Astrocyte of the cerebellum (primary cell): ENCODE measurements at regions not wholly inside any gene's neighbourhood (a gene's known extent, or its start where the extent isn't known, plus 50 kb on each side); places are given as distances from the start of the nearest gene placed in this dataset.

Experiments used
- DNase-seq: peaks from one replicate; pipeline ENCODE4 v3.0.0-alpha.2; 2011; ENCODE audit warnings: low read depth
- H3K4me3 ChIP-seq: 2 replicates; pipeline ENCODE4 v1.5.1; 2011; ENCODE audit warnings: mild to moderate bottlenecking, low read depth, low read length, moderate library complexity
- CTCF ChIP-seq: IDR thresholded peaks from 2 replicates; pipeline ENCODE4 v1.5.1; 2012; ENCODE audit warnings: low read length, low read depth, moderate library complexity, mild to moderate bottlenecking; ENCODE audit errors: missing control alignments
- in situ Hi-C: cut with HindIII; loops from 2 replicates; pipeline ENCODE4 v1.10.0; 2017; ENCODE audit warnings: low sequenced_read_pairs

- H3K4me3 ChIP-seq = no peak overlapping the region
- no peak for TF ChIP-seq CTCF
- in situ Hi-C loops = no loop called here
- no peak for DNase-seq
Observed at GRCh38 chr7:130933919-130934318, 199.9 kb upstream of the KLF14 start.

- no peak for TF ChIP-seq CTCF
- no peak for DNase-seq
- in situ Hi-C loops = no loop called here
Observed at GRCh38 chr7:130935564-130936157, 201.7 kb upstream of the KLF14 start.

GRCh38 chr7:130936202-130936931 lies 202.4 kb upstream of the KLF14 start:
- H3K4me3 ChIP-seq = no peak overlapping the region
- DNase-seq = no peak
- TF ChIP-seq CTCF = no peak
- in situ Hi-C loops = no loop called here

More at GRCh38 chr7:130935564-130936157, 201.7 kb upstream of the KLF14 start:
- no peak overlapping the region for H3K4me3 ChIP-seq

- in situ Hi-C loops = no loop called here
- no peak for DNase-seq
Observed at GRCh38 chr7:130937016-130937415, 203.0 kb upstream of the KLF14 start.

GRCh38 chr7:130937830-130938229 lies 203.8 kb upstream of the KLF14 start:
- in situ Hi-C loops = no loop called here
- no peak for DNase-seq
- H3K4me3 ChIP-seq = no peak overlapping the region
- TF ChIP-seq CTCF = no peak

More at GRCh38 chr7:130937016-130937415, 203.0 kb upstream of the KLF14 start:
- no peak overlapping the region for H3K4me3 ChIP-seq
- TF ChIP-seq CTCF = no peak

- no peak for DNase-seq
- no peak for TF ChIP-seq CTCF
- H3K4me3 ChIP-seq = no peak overlapping the region
- in situ Hi-C loops = no loop called here
Observed at GRCh38 chr7:130938661-130939060, 204.7 kb upstream of the KLF14 start.
